NT2/D1 (cell line): ENCODE measurements at regions not wholly inside any gene's neighbourhood (a gene's known extent, or its start where the extent isn't known, plus 50 kb on each side); places are given as distances from the start of the nearest gene placed in this dataset.

Source experiments
- SUZ12 ChIP-seq: IDR thresholded peaks from 2 replicates; pipeline ENCODE4 v1.6.1; 2011; ENCODE audit not compliant: insufficient read length, insufficient read depth; ENCODE audit errors: extremely low read depth
- YY1 ChIP-seq: IDR thresholded peaks from 2 replicates; pipeline ENCODE4 v1.6.1; 2011; ENCODE audit not compliant: insufficient read length, insufficient read depth
- ZNF274 ChIP-seq: IDR thresholded peaks from 2 replicates; pipeline ENCODE4 v1.6.1; 2011; ENCODE audit warnings: mild to moderate bottlenecking, low read depth, low read length

DNA sequence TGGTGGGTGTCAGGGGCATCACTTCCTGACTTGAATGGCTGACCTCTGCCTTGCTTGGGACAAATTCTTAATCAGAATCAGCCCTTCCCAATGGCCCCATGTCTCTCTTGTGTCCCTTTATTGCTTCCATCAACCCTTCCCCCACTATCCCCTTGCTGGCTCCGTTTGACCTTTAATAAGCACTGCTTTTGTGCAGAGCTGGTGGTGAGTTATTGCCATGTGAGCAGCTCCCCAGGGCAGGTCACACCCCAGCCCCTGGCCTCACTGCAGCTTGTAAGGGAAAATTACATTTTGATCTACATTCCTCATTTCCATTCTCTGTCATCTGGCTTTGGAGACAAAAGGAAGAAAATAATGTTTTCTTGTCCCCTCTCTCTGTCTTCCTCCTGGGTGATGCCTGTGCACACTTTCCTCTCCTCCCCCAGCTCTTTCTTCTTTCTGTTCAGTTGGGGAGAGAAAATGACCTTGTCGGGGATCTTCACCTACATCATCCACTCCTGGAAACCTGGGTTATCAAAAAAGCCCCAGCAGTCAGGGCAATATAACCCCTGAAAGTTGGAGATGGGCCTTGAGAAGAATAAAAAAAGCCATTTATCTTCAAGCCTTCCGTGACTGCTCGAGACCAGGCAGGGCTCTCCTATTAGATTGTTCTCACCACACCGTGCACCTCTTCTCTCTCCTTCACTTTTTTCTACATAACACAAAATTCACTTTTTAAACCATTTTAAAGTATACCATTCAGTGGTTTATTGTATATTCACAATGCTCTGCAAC is 100.4 kb upstream of the SRRM4 start:
- TF ChIP-seq ZNF274: no peak
- TF ChIP-seq YY1: no peak
- no peak for TF ChIP-seq SUZ12
